Bronchial epithelial cell (primary cell): ENCODE measurements at regions not wholly inside any gene's neighbourhood (a gene's known extent, or its start where the extent isn't known, plus 50 kb on each side); places are given as distances from the start of the nearest gene placed in this dataset.

ENCODE experiments used
- DNase-seq: peaks from one replicate; pipeline ENCODE4 v3.0.0-alpha.2; 2010; ENCODE audit warnings: low read depth
- FAIRE-seq: peaks from 2 replicates; lab custom pipeline; 2011; peaks lifted over from hg19 to GRCh38; lab: Jason Lieb, UNC
- H3K27me3 ChIP-seq: 2 replicates; pipeline ENCODE4 v1.5.1; 2011; ENCODE audit warnings: low read length; ENCODE audit not compliant: control insufficient read depth, insufficient read depth
- H3K36me3 ChIP-seq: 2 replicates; pipeline ENCODE4 v1.5.1; 2011; ENCODE audit warnings: low read length; ENCODE audit not compliant: control insufficient read depth, insufficient read depth
- H3K4me3 ChIP-seq: 2 replicates; pipeline ENCODE4 v1.5.1; 2011; ENCODE audit warnings: mild to moderate bottlenecking, low read depth, low read length, control low read depth
- CTCF ChIP-seq: IDR thresholded peaks from 2 replicates; pipeline ENCODE4 v1.5.1; 2011; ENCODE audit warnings: mild to moderate bottlenecking, moderate library complexity, low read length, control low read depth, inconsistent platforms; ENCODE audit not compliant: insufficient read depth, severe bottlenecking

GRCh38 chr3:107077391-107077790 is 299.8 kb upstream of the CCDC54 start:
- TF ChIP-seq CTCF, result no peak
- H3K36me3 ChIP-seq, result no peaks in the 10 kb centered on the region
- FAIRE-seq, result no peak
- DNase-seq, result no peak
- no peak overlapping the region for H3K4me3 ChIP-seq
- H3K27me3 ChIP-seq, result no peaks in the 10 kb centered on the region

- DNase-seq (peak; percentile 54), FAIRE-seq (no peak)
- Histone ChIP-seq H3K27me3 (no peaks in the 10 kb centered on the region), H3K4me3 (no peak overlapping the region), H3K36me3 (no peaks in the 10 kb centered on the region)
- TF ChIP-seq CTCF, result no peak
These were observed 294.7 kb upstream of the CCDC54 start for GRCh38 chr3:107082527-107082926.

- no peaks in the 10 kb centered on the region for H3K36me3 ChIP-seq
- no peak for TF ChIP-seq CTCF
- H3K4me3 ChIP-seq, result no peak overlapping the region
- DNase-seq (no peak), FAIRE-seq (no peak)
- H3K27me3 ChIP-seq, result no peaks in the 10 kb centered on the region
These were observed 292.0 kb upstream of the CCDC54 start for GRCh38 chr3:107085261-107085660.

- no peak for TF ChIP-seq CTCF
- DNase-seq (no peak), FAIRE-seq (no peak)
- Histone ChIP-seq H3K4me3 (no peak overlapping the region), H3K27me3 (peaks cover 2% of the 10 kb centered on the region), H3K36me3 (no peaks in the 10 kb centered on the region)
These were observed 285.1 kb upstream of the CCDC54 start for GRCh38 chr3:107092121-107092520.

GRCh38 chr3:107098864-107099263 is 278.4 kb upstream of the CCDC54 start:
- FAIRE-seq (no peak), DNase-seq (no peak)
- H3K27me3 ChIP-seq, result peaks cover 2% of the 10 kb centered on the region
- TF ChIP-seq CTCF, result no peak
- no peak overlapping the region for H3K4me3 ChIP-seq
- no peaks in the 10 kb centered on the region for H3K36me3 ChIP-seq

- Histone ChIP-seq H3K36me3 (no peaks in the 10 kb centered on the region), H3K27me3 (peaks cover 2% of the 10 kb centered on the region), H3K4me3 (no peak overlapping the region)
- DNase-seq, result no peak
- TF ChIP-seq CTCF, result no peak
- no peak for FAIRE-seq
These were observed 277.1 kb upstream of the CCDC54 start for GRCh38 chr3:107100137-107100536.
